ENCODE measurements at regions not wholly inside any gene's neighbourhood (a gene's known extent, or its start where the extent isn't known, plus 50 kb on each side); places are given as distances from the start of the nearest gene placed in this dataset.
A peak's percentile ranks its signal among the peaks of the same experiment; 100 is the strongest.

DNA sequence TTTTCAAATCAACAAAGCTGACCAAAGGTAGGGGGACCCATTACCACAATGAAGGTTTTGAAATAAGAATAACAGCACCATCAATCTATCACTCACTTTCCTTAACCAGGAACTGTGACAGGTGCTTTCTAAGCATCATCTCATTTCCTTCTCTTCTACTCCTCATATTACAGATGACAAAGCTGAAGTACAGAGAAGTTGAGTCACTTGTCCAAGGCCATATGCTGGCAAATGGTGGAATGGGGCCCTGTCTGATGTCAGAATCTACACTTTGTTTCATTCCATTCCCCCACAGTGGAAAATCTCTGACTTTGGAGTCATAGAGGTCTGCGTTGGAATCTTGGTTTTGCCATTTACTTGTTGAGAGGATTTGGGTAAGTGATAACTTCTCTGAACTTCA lies 222.5 kb upstream of the LRFN2 start:
- H3K4me1 Mint-ChIP-seq: no peaks in the 10 kb centered on the region
- peak; percentile 7 for DNase-seq
- H3K9me3 Mint-ChIP-seq: no peaks in the 10 kb centered on the region
- Histone ChIP-seq H3K27ac (ENCODE audit: low read depth, low read length) (no peak overlapping the region), H3K4me1 (ENCODE audit: control insufficient read depth, insufficient read depth, low read length) (no peaks in the 10 kb centered on the region), H3K36me3 (ENCODE audit: control insufficient read depth, insufficient read depth, low read length) (no peaks in the 10 kb centered on the region), H3K9me3 (ENCODE audit: control insufficient read depth, low read length) (no peaks in the 10 kb centered on the region), H3K27me3 (ENCODE audit: control insufficient read depth, insufficient read depth, low read length, poor library complexity, severe bottlenecking) (no peaks in the 10 kb centered on the region), H3K4me3 (ENCODE audit: low read length) (no peak overlapping the region), H3K9ac (ENCODE audit: extremely low read depth, low read length, poor library complexity, severe bottlenecking) (no peak overlapping the region)
- no peak overlapping the region for H3K4me3 Mint-ChIP-seq
- peaks cover 2% of the 10 kb centered on the region for H3K27me3 Mint-ChIP-seq (ENCODE audit: insufficient read depth)
- TF ChIP-seq CTCF (conservative IDR thresholded peaks at IDR 0.05): no peak
- H3K27ac Mint-ChIP-seq: no peak overlapping the region
- H3K36me3 Mint-ChIP-seq (ENCODE audit: low read depth): no peaks in the 10 kb centered on the region
- 100% methylated on average over 1 of the region's 1 CpG; no CpG with 5 or more reads in 1 of the 2 experiments for WGBS, 2 experiments (ENCODE audit: insufficient coverage in 1 of 2, insufficient read length in 1 of 2)

GRCh38 chr6:40807484-40807883 lies 220.3 kb upstream of the LRFN2 start:
- TF ChIP-seq CTCF (conservative IDR thresholded peaks at IDR 0.05): no peak
- H3K9me3 ChIP-seq (ENCODE audit: control insufficient read depth, low read length): no peaks in the 10 kb centered on the region
- H3K27ac Mint-ChIP-seq: no peak overlapping the region
- H3K36me3 Mint-ChIP-seq (ENCODE audit: low read depth): no peaks in the 10 kb centered on the region
- no peaks in the 10 kb centered on the region for H3K36me3 ChIP-seq (ENCODE audit: control insufficient read depth, insufficient read depth, low read length)
- peaks cover 2% of the 10 kb centered on the region for H3K27me3 Mint-ChIP-seq (ENCODE audit: insufficient read depth)
- H3K9ac ChIP-seq (ENCODE audit: extremely low read depth, low read length, poor library complexity, severe bottlenecking): no peak overlapping the region
- no peak overlapping the region for H3K27ac ChIP-seq (ENCODE audit: low read depth, low read length)
- no peak overlapping the region for H3K4me3 ChIP-seq (ENCODE audit: low read length)
- WGBS, 2 experiments (ENCODE audit: insufficient coverage in 1 of 2, insufficient read length in 1 of 2): 87 to 91% methylated on average over 5 of the region's 5 CpGs
- H3K27me3 ChIP-seq (ENCODE audit: control insufficient read depth, insufficient read depth, low read length, poor library complexity, severe bottlenecking): no peaks in the 10 kb centered on the region
- no peaks in the 10 kb centered on the region for H3K4me1 Mint-ChIP-seq
- no peak overlapping the region for H3K4me3 Mint-ChIP-seq
- peak; percentile 19 for DNase-seq
- no peaks in the 10 kb centered on the region for H3K4me1 ChIP-seq (ENCODE audit: control insufficient read depth, insufficient read depth, low read length)
- H3K9me3 Mint-ChIP-seq: no peaks in the 10 kb centered on the region

GRCh38 chr6:40806256-40806864 lies 219.2 kb upstream of the LRFN2 start:
- Histone ChIP-seq H3K36me3 (ENCODE audit: control insufficient read depth, insufficient read depth, low read length) (no peaks in the 10 kb centered on the region), H3K27ac (ENCODE audit: low read depth, low read length) (no peak overlapping the region), H3K9me3 (ENCODE audit: control insufficient read depth, low read length) (no peaks in the 10 kb centered on the region), H3K4me3 (ENCODE audit: low read length) (no peak overlapping the region), H3K9ac (ENCODE audit: extremely low read depth, low read length, poor library complexity, severe bottlenecking) (no peak overlapping the region), H3K4me1 (ENCODE audit: control insufficient read depth, insufficient read depth, low read length) (no peaks in the 10 kb centered on the region), H3K27me3 (ENCODE audit: control insufficient read depth, insufficient read depth, low read length, poor library complexity, severe bottlenecking) (no peaks in the 10 kb centered on the region)
- no peak for TF ChIP-seq CTCF (conservative IDR thresholded peaks at IDR 0.05)
- Mint-ChIP-seq H3K27me3 (ENCODE audit: insufficient read depth) (peaks cover 4% of the 10 kb centered on the region), H3K9me3 (no peaks in the 10 kb centered on the region), H3K4me1 (no peaks in the 10 kb centered on the region), H3K27ac (no peak overlapping the region), H3K36me3 (ENCODE audit: low read depth) (no peaks in the 10 kb centered on the region), H3K4me3 (no peak overlapping the region)
- 88 to 93% methylated on average over 6 to 7 of the region's 7 CpGs for WGBS, 2 experiments (ENCODE audit: insufficient coverage in 1 of 2, insufficient read length in 1 of 2)
- DNase-seq: peak; percentile 27
